Peyer's patch (tissue), 4 donors: ENCODE measurements at regions not wholly inside any gene's neighbourhood (a gene's known extent, or its start where the extent isn't known, plus 50 kb on each side); places are given as distances from the start of the nearest gene placed in this dataset.

Experiments
- POLR2A ChIP-seq, 2 donors: fragments of 450-650 bp; IDR thresholded peaks; one replicate each; pipeline ENCODE4 v1.5.1; 2017; ENCODE audit warnings: antibody characterized with exemption in 2 of 2, mild to moderate bottlenecking in 2 of 2, moderate library complexity in 2 of 2
- TF ChIP-seq, protein P1 (sequence below), 6 experiments: fragments of 450-650 bp in 4 of 6; fragments of 200-600 bp in 2 of 6; sonication (generic) in 1 of 6; IDR thresholded peaks; one replicate each; pipeline ENCODE4 v1.5.1; 2017 to 2019; ENCODE audit warnings: antibody characterized with exemption in 6 of 6, mild to moderate bottlenecking in 3 of 6, moderate library complexity in 1 of 6

- TF ChIP-seq, protein P1, sequence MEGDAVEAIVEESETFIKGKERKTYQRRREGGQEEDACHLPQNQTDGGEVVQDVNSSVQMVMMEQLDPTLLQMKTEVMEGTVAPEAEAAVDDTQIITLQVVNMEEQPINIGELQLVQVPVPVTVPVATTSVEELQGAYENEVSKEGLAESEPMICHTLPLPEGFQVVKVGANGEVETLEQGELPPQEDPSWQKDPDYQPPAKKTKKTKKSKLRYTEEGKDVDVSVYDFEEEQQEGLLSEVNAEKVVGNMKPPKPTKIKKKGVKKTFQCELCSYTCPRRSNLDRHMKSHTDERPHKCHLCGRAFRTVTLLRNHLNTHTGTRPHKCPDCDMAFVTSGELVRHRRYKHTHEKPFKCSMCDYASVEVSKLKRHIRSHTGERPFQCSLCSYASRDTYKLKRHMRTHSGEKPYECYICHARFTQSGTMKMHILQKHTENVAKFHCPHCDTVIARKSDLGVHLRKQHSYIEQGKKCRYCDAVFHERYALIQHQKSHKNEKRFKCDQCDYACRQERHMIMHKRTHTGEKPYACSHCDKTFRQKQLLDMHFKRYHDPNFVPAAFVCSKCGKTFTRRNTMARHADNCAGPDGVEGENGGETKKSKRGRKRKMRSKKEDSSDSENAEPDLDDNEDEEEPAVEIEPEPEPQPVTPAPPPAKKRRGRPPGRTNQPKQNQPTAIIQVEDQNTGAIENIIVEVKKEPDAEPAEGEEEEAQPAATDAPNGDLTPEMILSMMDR (IDR thresholded peaks at IDR 0.05) = no peak
- TF ChIP-seq POLR2A (IDR thresholded peaks at IDR 0.05) = no peak
These were observed 494.8 kb upstream of the TOM1L1 start for GRCh38 chr17:54405826-54406225.
